ENCODE measurements at regions not wholly inside any gene's neighbourhood (a gene's known extent, or its start where the extent isn't known, plus 50 kb on each side); places are given as distances from the start of the nearest gene placed in this dataset.

DNA sequence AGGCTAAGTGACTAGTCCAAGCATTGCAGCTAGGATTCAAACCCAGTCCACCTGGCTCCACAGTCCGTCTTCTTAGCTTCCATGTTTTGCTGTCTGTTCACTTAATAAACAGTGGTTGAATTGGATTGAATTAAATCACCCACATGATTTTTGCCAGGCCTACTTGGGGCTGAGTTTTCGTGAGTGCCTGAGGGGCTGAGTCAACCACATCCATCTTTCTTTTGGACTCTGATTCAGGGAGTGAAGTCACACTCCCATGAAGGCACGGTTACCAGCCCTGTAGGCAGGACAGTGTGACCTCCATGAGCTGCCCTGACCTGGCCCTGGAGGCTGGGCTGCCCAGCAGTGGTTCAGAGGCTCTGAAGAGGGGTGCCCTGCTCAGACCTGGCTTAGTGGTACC lies 123.7 kb downstream of the ACTL8 start:
- TF ChIP-seq, protein P1, sequence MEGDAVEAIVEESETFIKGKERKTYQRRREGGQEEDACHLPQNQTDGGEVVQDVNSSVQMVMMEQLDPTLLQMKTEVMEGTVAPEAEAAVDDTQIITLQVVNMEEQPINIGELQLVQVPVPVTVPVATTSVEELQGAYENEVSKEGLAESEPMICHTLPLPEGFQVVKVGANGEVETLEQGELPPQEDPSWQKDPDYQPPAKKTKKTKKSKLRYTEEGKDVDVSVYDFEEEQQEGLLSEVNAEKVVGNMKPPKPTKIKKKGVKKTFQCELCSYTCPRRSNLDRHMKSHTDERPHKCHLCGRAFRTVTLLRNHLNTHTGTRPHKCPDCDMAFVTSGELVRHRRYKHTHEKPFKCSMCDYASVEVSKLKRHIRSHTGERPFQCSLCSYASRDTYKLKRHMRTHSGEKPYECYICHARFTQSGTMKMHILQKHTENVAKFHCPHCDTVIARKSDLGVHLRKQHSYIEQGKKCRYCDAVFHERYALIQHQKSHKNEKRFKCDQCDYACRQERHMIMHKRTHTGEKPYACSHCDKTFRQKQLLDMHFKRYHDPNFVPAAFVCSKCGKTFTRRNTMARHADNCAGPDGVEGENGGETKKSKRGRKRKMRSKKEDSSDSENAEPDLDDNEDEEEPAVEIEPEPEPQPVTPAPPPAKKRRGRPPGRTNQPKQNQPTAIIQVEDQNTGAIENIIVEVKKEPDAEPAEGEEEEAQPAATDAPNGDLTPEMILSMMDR (IDR thresholded peaks at IDR 0.05) = no peak
- TF ChIP-seq POLR2A (IDR thresholded peaks at IDR 0.05) = no peak
